Brain microvascular endothelial cell (primary cell): ENCODE measurements at regions not wholly inside any gene's neighbourhood (a gene's known extent, or its start where the extent isn't known, plus 50 kb on each side); places are given as distances from the start of the nearest gene placed in this dataset.
A peak's percentile ranks its signal among the peaks of the same experiment; 100 is the strongest.

Source experiments
- DNase-seq: peaks from one replicate; pipeline ENCODE4 v3.0.0-alpha.2; 2020
- H3K27ac ChIP-seq: fragments of 250-450 bp; sonication (Bioruptor Pico); 2 replicates; pipeline ENCODE4 v1.5.1; 2020; ENCODE audit warnings: mild to moderate bottlenecking, moderate library complexity
- H3K27me3 ChIP-seq: fragments of 250-450 bp; sonication (Bioruptor Pico); replicated peaks from 2 replicates; pipeline ENCODE4 v1.5.1; 2020; ENCODE audit warnings: mild to moderate bottlenecking
- H3K36me3 ChIP-seq: fragments of 250-450 bp; sonication (Bioruptor Pico); replicated peaks from 2 replicates; pipeline ENCODE4 v1.5.1; 2020; ENCODE audit warnings: mild to moderate bottlenecking
- H3K4me3 ChIP-seq: 2 replicates; pipeline ENCODE4 v1.5.1; 2011; ENCODE audit warnings: low read depth, mild to moderate bottlenecking, control low read depth, low read length, moderate library complexity
- CTCF ChIP-seq: IDR thresholded peaks from 2 replicates; pipeline ENCODE4 v1.5.1; 2011; ENCODE audit warnings: low read depth, mild to moderate bottlenecking, moderate library complexity, low read length, control low read depth, inconsistent platforms; ENCODE audit errors: missing control alignments
- in situ Hi-C: cut with HindIII; loops from 2 replicates; pipeline ENCODE4 v1.10.0; 2017; ENCODE audit warnings: low sequenced_read_pairs, low pct_ligation_motif_present

- no peak for TF ChIP-seq CTCF
- in situ Hi-C loops, result no loop called here
- H3K27ac ChIP-seq, result no peak overlapping the region
- H3K27me3 ChIP-seq, result no peaks in the 10 kb centered on the region
- H3K4me3 ChIP-seq, result no peak overlapping the region
- no peaks in the 10 kb centered on the region for H3K36me3 ChIP-seq
- no peak for DNase-seq
Observed at GRCh38 chr3:159080821-159081220, 279.0 kb downstream of the MFSD1 start.

GRCh38 chr3:159082519-159082918, 280.7 kb downstream of the MFSD1 start:
- H3K27me3 ChIP-seq, result no peaks in the 10 kb centered on the region
- no peak overlapping the region for H3K27ac ChIP-seq
- in situ Hi-C loops, result no loop called here

GRCh38 chr3:159091936-159092335, 290.1 kb downstream of the MFSD1 start:
- H3K27me3 ChIP-seq, result no peaks in the 10 kb centered on the region
- in situ Hi-C loops, result no loop called here
- no peaks in the 10 kb centered on the region for H3K36me3 ChIP-seq
- no peak overlapping the region for H3K4me3 ChIP-seq
- no peak overlapping the region for H3K27ac ChIP-seq
- no peak for DNase-seq
- TF ChIP-seq CTCF, result peak; percentile 29

More at GRCh38 chr3:159082519-159082918, 280.7 kb downstream of the MFSD1 start:
- no peak for TF ChIP-seq CTCF
- Histone ChIP-seq H3K36me3 (no peaks in the 10 kb centered on the region), H3K4me3 (no peak overlapping the region)
- DNase-seq, result peak; percentile 77

GRCh38 chr3:159102001-159102400, 300.1 kb downstream of the MFSD1 start:
- no peak overlapping the region for H3K4me3 ChIP-seq
- no peaks in the 10 kb centered on the region for H3K36me3 ChIP-seq
- no peak for DNase-seq
- H3K27ac ChIP-seq, result no peak overlapping the region
- in situ Hi-C loops, result no loop called here
- no peaks in the 10 kb centered on the region for H3K27me3 ChIP-seq
- TF ChIP-seq CTCF, result no peak

- in situ Hi-C loops, result no loop called here
- TF ChIP-seq CTCF, result no peak
- Histone ChIP-seq H3K36me3 (no peaks in the 10 kb centered on the region), H3K27ac (no peak overlapping the region), H3K4me3 (no peak overlapping the region), H3K27me3 (no peaks in the 10 kb centered on the region)
- no peak for DNase-seq
Observed at GRCh38 chr3:159112724-159113123, 310.9 kb downstream of the MFSD1 start.

- no peak for DNase-seq
- no peaks in the 10 kb centered on the region for H3K36me3 ChIP-seq
- in situ Hi-C loops, result no loop called here
Observed at GRCh38 chr3:159113221-159113875, 311.5 kb downstream of the MFSD1 start.

More at GRCh38 chr3:159113221-159113875, 311.5 kb downstream of the MFSD1 start:
- TF ChIP-seq CTCF, result no peak
- H3K27ac ChIP-seq, result no peak overlapping the region
- no peak overlapping the region for H3K4me3 ChIP-seq
- H3K27me3 ChIP-seq, result no peaks in the 10 kb centered on the region
